ENCODE measurements at regions not wholly inside any gene's neighbourhood (a gene's known extent, or its start where the extent isn't known, plus 50 kb on each side); places are given as distances from the start of the nearest gene placed in this dataset.

- DNase-seq (ENCODE audit: low spot score): no peak
Observed at GRCh38 chr5:2442496-2443354, 308.8 kb downstream of the IRX2 start.

- DNase-seq (ENCODE audit: low spot score): no peak
Observed at GRCh38 chr5:2441495-2442180, 309.8 kb downstream of the IRX2 start.

- no peak for DNase-seq (ENCODE audit: low spot score)
Observed at GRCh38 chr5:2439608-2440007, 311.9 kb downstream of the IRX2 start.

- no peak for DNase-seq (ENCODE audit: low spot score)
Observed at GRCh38 chr5:2433086-2433485, 318.4 kb downstream of the IRX2 start.

GRCh38 chr5:2432076-2432920, 319.2 kb downstream of the IRX2 start:
- no peak for DNase-seq (ENCODE audit: low spot score)

- DNase-seq (ENCODE audit: low spot score): no peak
Observed at GRCh38 chr5:2430606-2431005, 320.9 kb downstream of the IRX2 start.

- DNase-seq (ENCODE audit: low spot score): no peak
Observed at GRCh38 chr5:2427983-2428382, 323.5 kb downstream of the IRX2 start.

GRCh38 chr5:2423634-2424033, 327.8 kb downstream of the IRX2 start:
- no peak for DNase-seq (ENCODE audit: low spot score)

GRCh38 chr5:2417301-2417700, 334.2 kb downstream of the IRX2 start:
- no peak for DNase-seq (ENCODE audit: low spot score)

- DNase-seq (ENCODE audit: low spot score): no peak
Observed at GRCh38 chr5:2415678-2416077, 335.8 kb downstream of the IRX2 start.

- no peak for DNase-seq (ENCODE audit: low spot score)
Observed at GRCh38 chr5:2410451-2410850, 341.0 kb downstream of the IRX2 start.

GRCh38 chr5:2403296-2403695, 348.2 kb downstream of the IRX2 start:
- peak; percentile 7 for DNase-seq (ENCODE audit: low spot score)

GRCh38 chr5:2399804-2400203, 351.7 kb downstream of the IRX2 start:
- DNase-seq (ENCODE audit: low spot score): peak; percentile 29

GRCh38 chr5:2399096-2399495, 352.4 kb downstream of the IRX2 start:
- DNase-seq (ENCODE audit: low spot score): no peak

GRCh38 chr5:2393556-2393955, 357.9 kb downstream of the IRX2 start:
- DNase-seq (ENCODE audit: low spot score): no peak

GRCh38 chr5:2391566-2391965, 359.9 kb downstream of the IRX2 start:
- no peak for DNase-seq (ENCODE audit: low spot score)

- no peak for DNase-seq (ENCODE audit: low spot score)
Observed at GRCh38 chr5:2391021-2391420, 360.5 kb downstream of the IRX2 start.

GRCh38 chr5:2388571-2388970, 362.9 kb downstream of the IRX2 start:
- DNase-seq (ENCODE audit: low spot score): no peak

- DNase-seq (ENCODE audit: low spot score): no peak
Observed at GRCh38 chr5:2387634-2388325, 363.7 kb downstream of the IRX2 start.

GRCh38 chr5:2387250-2387633, 364.2 kb downstream of the IRX2 start:
- DNase-seq (ENCODE audit: low spot score): no peak

- DNase-seq (ENCODE audit: low spot score): peak; percentile 29
Observed at GRCh38 chr5:2385818-2386217, 365.7 kb downstream of the IRX2 start.

- DNase-seq (ENCODE audit: low spot score): peak; percentile 18
Observed at GRCh38 chr5:2383698-2384065, 367.8 kb downstream of the IRX2 start.

Measured in ureter (tissue), 1 donor.